T-cell (primary cell): ENCODE measurements at regions not wholly inside any gene's neighbourhood (a gene's known extent, or its start where the extent isn't known, plus 50 kb on each side); places are given as distances from the start of the nearest gene placed in this dataset.

Experiments used
- ATAC-seq, 4 experiments: fragments of 200-7000 bp in 3 of 4; fragments of 150-1000 bp in 1 of 4; cut with Tn5 transposase; replicated peaks in 1 of 4; 1 replicate in 3 of 4; 2 replicates in 1 of 4; pipeline ENCODE4 v1.10.0; 2021; ENCODE audit warnings: moderate library complexity in 3 of 4, mild to moderate bottlenecking in 2 of 4, moderate number of reproducible peaks in 1 of 4
- CTCF ChIA-PET, 2 donors: fragments of 300-600 bp; sonication (Branson Sonifier 250); formaldehyde crosslinking; loops; one replicate each; lab custom pipeline; 2022; ENCODE audit warnings: antibody characterized with exemption in 2 of 2; lab: Charles Lee
- POLR2A ChIA-PET, 2 donors: fragments of 300-600 bp; sonication (Branson Sonifier 250); formaldehyde crosslinking; loops; one replicate each; lab custom pipeline; 2022; ENCODE audit warnings: antibody characterized with exemption in 2 of 2; lab: Charles Lee
- DNase-seq, 35 experiments: peaks; one replicate each; pipeline versions ENCODE4 v3.0.0 to v3.0.0-alpha.2; 2013 to 2023
- H3K27ac ChIP-seq: one replicate; pipeline ENCODE4 v1.5.1; 2013; ENCODE audit warnings: low read length
- H3K27me3 ChIP-seq, 2 experiments: replicated peaks in 1 of 2; 1 replicate in 1 of 2; 2 replicates in 1 of 2; pipeline versions ENCODE4 v1.6.1 to v1.7.0; 2013; ENCODE audit warnings: low read length in 1 of 2, mixed read lengths in 1 of 2; ENCODE audit not compliant: control insufficient read depth in 2 of 2, insufficient read depth in 2 of 2; ENCODE audit errors: extremely low read depth in 1 of 2
- H3K36me3 ChIP-seq, 2 donors: 1 replicate in 1 of 2; 2 replicates in 1 of 2; pipeline versions ENCODE4 v1.6.1 to v1.7.0; 2013; ENCODE audit warnings: low read length in 1 of 2; ENCODE audit not compliant: control insufficient read depth in 2 of 2, insufficient read depth in 1 of 2; ENCODE audit errors: extremely low read depth in 1 of 2
- H3K4me1 ChIP-seq, 2 experiments: 1 replicate in 1 of 2; 2 replicates in 1 of 2; pipeline versions ENCODE4 v1.6.1 to v1.7.0; 2013; ENCODE audit warnings: low read length in 2 of 2, mixed read lengths in 1 of 2; ENCODE audit not compliant: insufficient read depth in 2 of 2, control insufficient read depth in 1 of 2; ENCODE audit errors: extremely low read depth in 1 of 2
- H3K4me3 ChIP-seq, 2 donors: 1 replicate in 1 of 2; 2 replicates in 1 of 2; pipeline versions ENCODE4 v1.5.1 to v1.7.0; 2013; ENCODE audit warnings: mild to moderate bottlenecking in 2 of 2, low read length in 1 of 2, moderate library complexity in 1 of 2; ENCODE audit not compliant: control insufficient read depth in 1 of 2; ENCODE audit errors: extremely low read depth in 1 of 2
- H3K9me3 ChIP-seq: 2 replicates; pipeline ENCODE4 v1.7.0; 2013
- H3K27ac Mint-ChIP-seq, 2 donors: one replicate each; pipeline ENCODE4 v1.8.0; 2020 to 2021; ENCODE audit warnings: mild to moderate bottlenecking in 2 of 2, mixed read lengths in 2 of 2
- H3K27me3 Mint-ChIP-seq, 2 donors: one replicate each; pipeline ENCODE4 v1.8.0; 2021 to 2022; ENCODE audit warnings: mixed read lengths in 2 of 2
- H3K36me3 Mint-ChIP-seq: one replicate; pipeline ENCODE4 v1.8.0; 2021; ENCODE audit warnings: mixed read lengths
- H3K4me1 Mint-ChIP-seq, 3 donors: one replicate each; pipeline ENCODE4 v1.8.0; 2020 to 2022; ENCODE audit warnings: mixed read lengths in 3 of 3, mild to moderate bottlenecking in 1 of 3
- H3K4me3 Mint-ChIP-seq, 3 donors: one replicate each; pipeline ENCODE4 v1.8.0; 2020 to 2022; ENCODE audit warnings: mild to moderate bottlenecking in 3 of 3, mixed read lengths in 3 of 3, moderate library complexity in 3 of 3
- H3K9me3 Mint-ChIP-seq, 3 donors: one replicate each; pipeline ENCODE4 v1.8.0; 2020 to 2022; ENCODE audit warnings: mixed read lengths in 3 of 3
- WGBS: methylation state at CpG from one replicate; pipeline ENCODE4 v1.1.5; 2013; ENCODE audit warnings: missing lambda C conversion rate; ENCODE audit not compliant: insufficient coverage; 5-methylcytosine and 5-hydroxymethylcytosine counted together

GRCh38 chr10:128751851-128752250, 625.6 kb upstream of the MKI67 start:
- Mint-ChIP-seq H3K27me3 (peaks cover 0 to 2% of the 10 kb centered on the region in 2 donors), H3K4me3 (no peak overlapping the region), H3K27ac (no peak overlapping the region), H3K9me3 (peaks cover 0 to 3% (median 2%) of the 10 kb centered on the region in 3 donors), H3K4me1 (no peaks in the 10 kb centered on the region), H3K36me3 (no peaks in the 10 kb centered on the region)
- Histone ChIP-seq H3K27ac (no peak overlapping the region), H3K27me3 (peaks cover 0 to 2% of the 10 kb centered on the region in 2 experiments), H3K4me1 (no peaks in the 10 kb centered on the region), H3K36me3 (no peaks in the 10 kb centered on the region), H3K4me3 (no peak overlapping the region), H3K9me3 (no peaks in the 10 kb centered on the region)
- ChIA-PET POLR2A (interaction anchor here in 1 of 2 donors (0.6 kb wide), 1 partner anchor 283 kb away, joined by 4 read pairs; no protein-coding TSS in a partner anchor), CTCF (no interaction called here)
- DNase-seq (no peak), ATAC-seq (no peak)
- no CpG with 5 or more reads among the region's 3 CpGs for WGBS

- Mint-ChIP-seq H3K27me3 (peaks cover 2 to 4% of the 10 kb centered on the region in 2 donors), H3K36me3 (no peaks in the 10 kb centered on the region), H3K4me3 (no peak overlapping the region), H3K4me1 (no peaks in the 10 kb centered on the region), H3K9me3 (no peaks in the 10 kb centered on the region), H3K27ac (no peak overlapping the region)
- no peak for ATAC-seq
- 92% methylated on average over 6 of the region's 8 CpGs for WGBS
- Histone ChIP-seq H3K27ac (no peak overlapping the region), H3K36me3 (no peaks in the 10 kb centered on the region), H3K4me3 (no peak overlapping the region), H3K4me1 (no peaks in the 10 kb centered on the region), H3K9me3 (no peaks in the 10 kb centered on the region), H3K27me3 (peaks cover 0 to under 1% of the 10 kb centered on the region in 2 experiments)
- ChIA-PET POLR2A (no interaction called here), CTCF (no interaction called here)
- DNase-seq = no peak
These were observed 633.0 kb upstream of the MKI67 start for GRCh38 chr10:128759174-128759573.

- Histone ChIP-seq H3K4me1 (no peaks in the 10 kb centered on the region), H3K27me3 (peaks cover 0 to 8% of the 10 kb centered on the region in 2 experiments), H3K4me3 (no peak overlapping the region), H3K27ac (no peak overlapping the region), H3K36me3 (no peaks in the 10 kb centered on the region), H3K9me3 (no peaks in the 10 kb centered on the region)
- ChIA-PET CTCF (no interaction called here), POLR2A (no interaction called here)
- H3K27me3 Mint-ChIP-seq = no peaks in the 10 kb centered on the region
- H3K36me3 Mint-ChIP-seq = no peaks in the 10 kb centered on the region
- ATAC-seq = no peak
- H3K4me1 Mint-ChIP-seq = no peaks in the 10 kb centered on the region
- DNase-seq = no peak
- H3K27ac Mint-ChIP-seq = no peak overlapping the region
- H3K4me3 Mint-ChIP-seq = no peak overlapping the region
- WGBS = 54% methylated on average over 2 of the region's 4 CpGs
- H3K9me3 Mint-ChIP-seq = no peaks in the 10 kb centered on the region
These were observed 637.4 kb upstream of the MKI67 start for GRCh38 chr10:128763588-128763987.

GRCh38 chr10:128764190-128764589, 638.0 kb upstream of the MKI67 start:
- CTCF ChIA-PET = no interaction called here
- no peak overlapping the region for H3K27ac Mint-ChIP-seq
- H3K4me1 ChIP-seq = no peaks in the 10 kb centered on the region
- H3K36me3 Mint-ChIP-seq = no peaks in the 10 kb centered on the region
- no peak overlapping the region for H3K4me3 ChIP-seq
- H3K27me3 Mint-ChIP-seq = peaks cover under 1% of the 10 kb centered on the region in 2 donors
- WGBS = 71% methylated on average over 9 of the region's 11 CpGs
- no peaks in the 10 kb centered on the region for H3K36me3 ChIP-seq
- H3K9me3 Mint-ChIP-seq = no peaks in the 10 kb centered on the region
- POLR2A ChIA-PET = no interaction called here
- H3K9me3 ChIP-seq = no peaks in the 10 kb centered on the region
- no peak overlapping the region for H3K4me3 Mint-ChIP-seq
- ATAC-seq (no peak), DNase-seq (no peak)
- no peaks in the 10 kb centered on the region for H3K4me1 Mint-ChIP-seq
- no peak overlapping the region for H3K27ac ChIP-seq
- peaks cover 0 to 8% of the 10 kb centered on the region in 2 experiments for H3K27me3 ChIP-seq

- Mint-ChIP-seq H3K9me3 (no peaks in the 10 kb centered on the region), H3K27me3 (peaks cover 4 to 5% of the 10 kb centered on the region in 2 donors), H3K27ac (no peak overlapping the region), H3K36me3 (no peaks in the 10 kb centered on the region), H3K4me3 (no peak overlapping the region), H3K4me1 (no peaks in the 10 kb centered on the region)
- DNase-seq (no peak), ATAC-seq (no peak)
- no CpG with 5 or more reads among the region's 2 CpGs for WGBS
- Histone ChIP-seq H3K4me1 (no peaks in the 10 kb centered on the region), H3K36me3 (no peaks in the 10 kb centered on the region), H3K9me3 (no peaks in the 10 kb centered on the region), H3K4me3 (no peak overlapping the region), H3K27ac (no peak overlapping the region), H3K27me3 (peaks cover 0 to 12% of the 10 kb centered on the region in 2 experiments)
- POLR2A ChIA-PET = no interaction called here
- CTCF ChIA-PET = interaction anchor here in 1 of 2 donors (0.6 kb wide), 1 partner anchor 215 kb away, joined by 3 read pairs; no protein-coding TSS in a partner anchor
These were observed 640.7 kb upstream of the MKI67 start for GRCh38 chr10:128766915-128767314.

GRCh38 chr10:128774979-128775378, 648.8 kb upstream of the MKI67 start:
- CTCF ChIA-PET = no interaction called here
- POLR2A ChIA-PET = no interaction called here
- Mint-ChIP-seq H3K9me3 (no peaks in the 10 kb centered on the region), H3K4me3 (no peak overlapping the region), H3K36me3 (no peaks in the 10 kb centered on the region), H3K27me3 (no peaks in the 10 kb centered on the region), H3K4me1 (no peaks in the 10 kb centered on the region), H3K27ac (no peak overlapping the region)
- no peak for ATAC-seq
- no peak for DNase-seq
- H3K36me3 ChIP-seq = no peaks in the 10 kb centered on the region
- H3K27me3 ChIP-seq = peaks cover 0 to 5% of the 10 kb centered on the region in 2 experiments
- no CpG with 5 or more reads among the region's 1 CpG for WGBS
- H3K4me1 ChIP-seq = no peaks in the 10 kb centered on the region
- no peak overlapping the region for H3K27ac ChIP-seq
- H3K9me3 ChIP-seq = no peaks in the 10 kb centered on the region
- H3K4me3 ChIP-seq = no peak overlapping the region

- CTCF ChIA-PET = no interaction called here
- DNase-seq (no peak), ATAC-seq (no peak)
- Histone ChIP-seq H3K27ac (no peak overlapping the region), H3K9me3 (no peaks in the 10 kb centered on the region), H3K27me3 (peaks cover 0 to 1% of the 10 kb centered on the region in 2 experiments), H3K4me1 (no peaks in the 10 kb centered on the region), H3K36me3 (no peaks in the 10 kb centered on the region), H3K4me3 (no peak overlapping the region)
- Mint-ChIP-seq H3K4me1 (no peaks in the 10 kb centered on the region), H3K4me3 (no peak overlapping the region), H3K36me3 (no peaks in the 10 kb centered on the region), H3K27ac (no peak overlapping the region), H3K27me3 (no peaks in the 10 kb centered on the region), H3K9me3 (no peaks in the 10 kb centered on the region)
- WGBS = 92% methylated on average over 8 of the region's 10 CpGs
- POLR2A ChIA-PET = no interaction called here
These were observed 649.5 kb upstream of the MKI67 start for GRCh38 chr10:128775743-128776142.
